ENCODE measurements at regions not wholly inside any gene's neighbourhood (a gene's known extent, or its start where the extent isn't known, plus 50 kb on each side); places are given as distances from the start of the nearest gene placed in this dataset.

DNA sequence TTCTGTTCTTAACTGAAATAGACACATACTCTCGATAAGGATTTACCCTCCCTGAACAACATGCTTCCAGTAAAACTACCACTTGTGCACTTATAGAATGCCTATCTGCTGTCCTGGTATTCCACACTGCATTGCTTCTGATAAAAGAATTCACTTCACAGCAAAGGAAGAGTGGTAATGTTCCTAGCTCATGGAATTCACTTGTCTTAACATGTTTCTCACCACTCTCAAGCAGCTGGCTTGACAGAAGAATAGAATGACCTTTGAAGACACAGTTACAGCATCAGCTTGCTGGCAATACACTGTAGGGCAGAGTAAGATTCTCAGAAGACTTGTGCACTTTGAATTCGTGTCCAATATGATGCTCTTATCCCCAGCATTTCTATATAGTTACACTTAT, 524.1 kb upstream of the CNTNAP5 start:
- DNase-seq (ENCODE audit: low spot score) (no peak), ATAC-seq (no peak)
- H3K27ac Mint-ChIP-seq: no peak overlapping the region
- TF ChIP-seq ZNF219 (CRISPR knock-in tag; IDR thresholded peaks at IDR 0.05; ENCODE audit: borderline replicate concordance) (no peak), JAZF1 (CRISPR knock-in tag; IDR thresholded peaks at IDR 0.05) (no peak), CREB1 (CRISPR knock-in tag; IDR thresholded peaks at IDR 0.05) (no peak), CBFB (CRISPR knock-in tag; IDR thresholded peaks at IDR 0.05; ENCODE audit: low read depth) (no peak), FOXP1 (CRISPR knock-in tag; IDR thresholded peaks at IDR 0.05; ENCODE audit: borderline replicate concordance) (no peak), ZNF423 (CRISPR knock-in tag; IDR thresholded peaks at IDR 0.05) (no peak), RELA (CRISPR knock-in tag; IDR thresholded peaks at IDR 0.05; ENCODE audit: borderline replicate concordance) (no peak), ZNF671 (CRISPR knock-in tag; IDR thresholded peaks at IDR 0.05) (no peak), MXD4 (CRISPR knock-in tag; IDR thresholded peaks at IDR 0.05; ENCODE audit: borderline replicate concordance) (no peak)
- TF ChIP-seq, protein P1, sequence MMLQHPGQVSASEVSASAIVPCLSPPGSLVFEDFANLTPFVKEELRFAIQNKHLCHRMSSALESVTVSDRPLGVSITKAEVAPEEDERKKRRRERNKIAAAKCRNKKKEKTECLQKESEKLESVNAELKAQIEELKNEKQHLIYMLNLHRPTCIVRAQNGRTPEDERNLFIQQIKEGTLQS (CRISPR knock-in tag; conservative IDR thresholded peaks at IDR 0.05): no peak
- TF ChIP-seq, protein P2, sequence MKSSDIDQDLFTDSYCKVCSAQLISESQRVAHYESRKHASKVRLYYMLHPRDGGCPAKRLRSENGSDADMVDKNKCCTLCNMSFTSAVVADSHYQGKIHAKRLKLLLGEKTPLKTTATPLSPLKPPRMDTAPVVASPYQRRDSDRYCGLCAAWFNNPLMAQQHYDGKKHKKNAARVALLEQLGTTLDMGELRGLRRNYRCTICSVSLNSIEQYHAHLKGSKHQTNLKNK (CRISPR knock-in tag; IDR thresholded peaks at IDR 0.05): no peak
- TF ChIP-seq, protein P3, sequence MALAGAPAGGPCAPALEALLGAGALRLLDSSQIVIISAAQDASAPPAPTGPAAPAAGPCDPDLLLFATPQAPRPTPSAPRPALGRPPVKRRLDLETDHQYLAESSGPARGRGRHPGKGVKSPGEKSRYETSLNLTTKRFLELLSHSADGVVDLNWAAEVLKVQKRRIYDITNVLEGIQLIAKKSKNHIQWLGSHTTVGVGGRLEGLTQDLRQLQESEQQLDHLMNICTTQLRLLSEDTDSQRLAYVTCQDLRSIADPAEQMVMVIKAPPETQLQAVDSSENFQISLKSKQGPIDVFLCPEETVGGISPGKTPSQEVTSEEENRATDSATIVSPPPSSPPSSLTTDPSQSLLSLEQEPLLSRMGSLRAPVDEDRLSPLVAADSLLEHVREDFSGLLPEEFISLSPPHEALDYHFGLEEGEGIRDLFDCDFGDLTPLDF (CRISPR knock-in tag; IDR thresholded peaks at IDR 0.05): no peak
- H3K4me1 Mint-ChIP-seq: no peaks in the 10 kb centered on the region
- POLR2A ChIA-PET: no interaction called here
- H3K9me3 Mint-ChIP-seq: peaks cover 15% of the 10 kb centered on the region
- no peaks in the 10 kb centered on the region for H3K27me3 Mint-ChIP-seq (ENCODE audit: low read depth)
- CTCF ChIA-PET: no interaction called here
- H3K4me3 Mint-ChIP-seq: no peak overlapping the region
- no peaks in the 10 kb centered on the region for H3K36me3 Mint-ChIP-seq

DNA sequence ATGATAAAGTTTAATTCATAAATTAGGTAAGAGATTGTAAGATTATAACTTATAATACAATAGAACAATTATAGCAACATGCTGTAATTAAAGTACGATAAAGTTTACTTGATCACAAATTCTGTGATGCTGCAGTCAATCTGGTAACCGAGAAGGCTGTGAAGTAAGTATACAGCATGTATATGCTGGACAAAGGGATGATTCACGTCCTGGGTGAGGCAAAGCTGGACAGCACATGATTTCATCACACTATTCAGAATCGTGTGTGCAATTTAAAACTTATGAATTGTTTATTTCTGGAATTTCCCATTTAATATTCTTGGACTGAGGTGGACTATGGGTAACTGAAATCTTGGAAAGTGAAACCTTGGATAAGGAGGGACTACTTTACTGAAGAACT, 522.2 kb upstream of the CNTNAP5 start:
- CTCF ChIA-PET: no interaction called here
- no peak for DNase-seq (ENCODE audit: low spot score)

More for the DNA sequence above, 522.2 kb upstream of the CNTNAP5 start:
- H3K9me3 Mint-ChIP-seq: peaks cover 10% of the 10 kb centered on the region
- no peaks in the 10 kb centered on the region for H3K36me3 Mint-ChIP-seq
- no peaks in the 10 kb centered on the region for H3K4me1 Mint-ChIP-seq
- ATAC-seq: no peak
- POLR2A ChIA-PET: no interaction called here
- no peaks in the 10 kb centered on the region for H3K27me3 Mint-ChIP-seq (ENCODE audit: low read depth)
- H3K27ac Mint-ChIP-seq: no peak overlapping the region
- TF ChIP-seq, protein P4, sequence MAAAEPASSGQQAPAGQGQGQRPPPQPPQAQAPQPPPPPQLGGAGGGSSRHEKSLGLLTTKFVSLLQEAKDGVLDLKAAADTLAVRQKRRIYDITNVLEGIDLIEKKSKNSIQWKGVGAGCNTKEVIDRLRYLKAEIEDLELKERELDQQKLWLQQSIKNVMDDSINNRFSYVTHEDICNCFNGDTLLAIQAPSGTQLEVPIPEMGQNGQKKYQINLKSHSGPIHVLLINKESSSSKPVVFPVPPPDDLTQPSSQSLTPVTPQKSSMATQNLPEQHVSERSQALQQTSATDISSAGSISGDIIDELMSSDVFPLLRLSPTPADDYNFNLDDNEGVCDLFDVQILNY (CRISPR knock-in tag; IDR thresholded peaks at IDR 0.05): no peak
- TF ChIP-seq EMX1 (CRISPR knock-in tag; IDR thresholded peaks at IDR 0.05) (no peak), SOX15 (CRISPR knock-in tag; IDR thresholded peaks at IDR 0.05) (no peak), FOXJ3 (CRISPR knock-in tag; IDR thresholded peaks at IDR 0.05; ENCODE audit: borderline replicate concordance) (no peak), JAZF1 (CRISPR knock-in tag; IDR thresholded peaks at IDR 0.05) (no peak), CREM (CRISPR knock-in tag; IDR thresholded peaks at IDR 0.05) (no peak), HMGA2 (CRISPR knock-in tag; IDR thresholded peaks at IDR 0.05) (no peak), TP53 (CRISPR knock-in tag; IDR thresholded peaks at IDR 0.05) (no peak), NR2C2 (CRISPR knock-in tag; IDR thresholded peaks at IDR 0.05) (no peak), TCF7 (CRISPR knock-in tag; IDR thresholded peaks at IDR 0.05; ENCODE audit: low read depth) (no peak)
- TF ChIP-seq, protein P5, sequence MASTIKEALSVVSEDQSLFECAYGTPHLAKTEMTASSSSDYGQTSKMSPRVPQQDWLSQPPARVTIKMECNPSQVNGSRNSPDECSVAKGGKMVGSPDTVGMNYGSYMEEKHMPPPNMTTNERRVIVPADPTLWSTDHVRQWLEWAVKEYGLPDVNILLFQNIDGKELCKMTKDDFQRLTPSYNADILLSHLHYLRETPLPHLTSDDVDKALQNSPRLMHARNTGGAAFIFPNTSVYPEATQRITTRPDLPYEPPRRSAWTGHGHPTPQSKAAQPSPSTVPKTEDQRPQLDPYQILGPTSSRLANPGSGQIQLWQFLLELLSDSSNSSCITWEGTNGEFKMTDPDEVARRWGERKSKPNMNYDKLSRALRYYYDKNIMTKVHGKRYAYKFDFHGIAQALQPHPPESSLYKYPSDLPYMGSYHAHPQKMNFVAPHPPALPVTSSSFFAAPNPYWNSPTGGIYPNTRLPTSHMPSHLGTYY (CRISPR knock-in tag; IDR thresholded peaks at IDR 0.05): no peak
- TF ChIP-seq, protein P3 (CRISPR knock-in tag; IDR thresholded peaks at IDR 0.05): no peak
- TF ChIP-seq, protein P6, sequence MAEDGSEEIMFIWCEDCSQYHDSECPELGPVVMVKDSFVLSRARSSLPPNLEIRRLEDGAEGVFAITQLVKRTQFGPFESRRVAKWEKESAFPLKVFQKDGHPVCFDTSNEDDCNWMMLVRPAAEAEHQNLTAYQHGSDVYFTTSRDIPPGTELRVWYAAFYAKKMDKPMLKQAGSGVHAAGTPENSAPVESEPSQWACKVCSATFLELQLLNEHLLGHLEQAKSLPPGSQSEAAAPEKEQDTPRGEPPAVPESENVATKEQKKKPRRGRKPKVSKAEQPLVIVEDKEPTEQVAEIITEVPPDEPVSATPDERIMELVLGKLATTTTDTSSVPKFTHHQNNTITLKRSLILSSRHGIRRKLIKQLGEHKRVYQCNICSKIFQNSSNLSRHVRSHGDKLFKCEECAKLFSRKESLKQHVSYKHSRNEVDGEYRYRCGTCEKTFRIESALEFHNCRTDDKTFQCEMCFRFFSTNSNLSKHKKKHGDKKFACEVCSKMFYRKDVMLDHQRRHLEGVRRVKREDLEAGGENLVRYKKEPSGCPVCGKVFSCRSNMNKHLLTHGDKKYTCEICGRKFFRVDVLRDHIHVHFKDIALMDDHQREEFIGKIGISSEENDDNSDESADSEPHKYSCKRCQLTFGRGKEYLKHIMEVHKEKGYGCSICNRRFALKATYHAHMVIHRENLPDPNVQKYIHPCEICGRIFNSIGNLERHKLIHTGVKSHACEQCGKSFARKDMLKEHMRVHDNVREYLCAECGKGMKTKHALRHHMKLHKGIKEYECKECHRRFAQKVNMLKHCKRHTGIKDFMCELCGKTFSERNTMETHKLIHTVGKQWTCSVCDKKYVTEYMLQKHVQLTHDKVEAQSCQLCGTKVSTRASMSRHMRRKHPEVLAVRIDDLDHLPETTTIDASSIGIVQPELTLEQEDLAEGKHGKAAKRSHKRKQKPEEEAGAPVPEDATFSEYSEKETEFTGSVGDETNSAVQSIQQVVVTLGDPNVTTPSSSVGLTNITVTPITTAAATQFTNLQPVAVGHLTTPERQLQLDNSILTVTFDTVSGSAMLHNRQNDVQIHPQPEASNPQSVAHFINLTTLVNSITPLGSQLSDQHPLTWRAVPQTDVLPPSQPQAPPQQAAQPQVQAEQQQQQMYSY (CRISPR knock-in tag; IDR thresholded peaks at IDR 0.05): no peak
- TF ChIP-seq, protein P7, sequence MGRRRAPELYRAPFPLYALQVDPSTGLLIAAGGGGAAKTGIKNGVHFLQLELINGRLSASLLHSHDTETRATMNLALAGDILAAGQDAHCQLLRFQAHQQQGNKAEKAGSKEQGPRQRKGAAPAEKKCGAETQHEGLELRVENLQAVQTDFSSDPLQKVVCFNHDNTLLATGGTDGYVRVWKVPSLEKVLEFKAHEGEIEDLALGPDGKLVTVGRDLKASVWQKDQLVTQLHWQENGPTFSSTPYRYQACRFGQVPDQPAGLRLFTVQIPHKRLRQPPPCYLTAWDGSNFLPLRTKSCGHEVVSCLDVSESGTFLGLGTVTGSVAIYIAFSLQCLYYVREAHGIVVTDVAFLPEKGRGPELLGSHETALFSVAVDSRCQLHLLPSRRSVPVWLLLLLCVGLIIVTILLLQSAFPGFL (CRISPR knock-in tag; IDR thresholded peaks at IDR 0.05; ENCODE audit: borderline replicate concordance): no peak
- H3K4me3 Mint-ChIP-seq: no peak overlapping the region

Data from WTC11 (cell line).